Heart left ventricle (tissue), 16 donors: ENCODE measurements at regions not wholly inside any gene's neighbourhood (a gene's known extent, or its start where the extent isn't known, plus 50 kb on each side); places are given as distances from the start of the nearest gene placed in this dataset.

ENCODE experiments used
- ATAC-seq, 4 donors: fragments of 200-7000 bp; cut with Tn5 transposase; one replicate each; pipeline ENCODE4 v1.9.1; 2020 to 2022; ENCODE audit warnings: moderate library complexity in 4 of 4, mild to moderate bottlenecking in 3 of 4, moderate number of reproducible peaks in 1 of 4
- DNase-seq, 5 donors: peaks; one replicate each; pipeline ENCODE4 v3.0.0-alpha.2; 2020
- H3K27ac ChIP-seq, 12 donors: fragments of 200-600 bp; sonication (generic) in 4 of 12; one replicate each; pipeline versions ENCODE4 v1.5.0 to v1.8.0; 2016 to 2022; ENCODE audit warnings: mild to moderate bottlenecking in 2 of 12
- H3K27me3 ChIP-seq, 9 donors: fragments of 200-600 bp; sonication (generic) in 2 of 9; one replicate each; pipeline versions ENCODE4 v1.5.1 to v1.8.0; 2016 to 2022; ENCODE audit warnings: mild to moderate bottlenecking in 3 of 9
- H3K36me3 ChIP-seq, 9 donors: fragments of 200-600 bp; sonication (generic) in 2 of 9; one replicate each; pipeline versions ENCODE4 v1.5.0 to v1.8.0; 2018 to 2022; ENCODE audit warnings: mild to moderate bottlenecking in 2 of 9
- H3K4me1 ChIP-seq, 12 donors: fragments of 200-600 bp; sonication (generic) in 4 of 12; one replicate each; pipeline versions ENCODE4 v1.5.0 to v1.8.0; 2016 to 2022; ENCODE audit warnings: mild to moderate bottlenecking in 3 of 12
- H3K4me3 ChIP-seq, 12 donors: fragments of 200-600 bp; sonication (generic) in 4 of 12; one replicate each; pipeline versions ENCODE4 v1.5.0 to v1.8.0; 2017 to 2022; ENCODE audit warnings: mild to moderate bottlenecking in 9 of 12, moderate library complexity in 4 of 12
- H3K9me3 ChIP-seq, 12 donors: fragments of 200-600 bp; sonication (generic) in 4 of 12; one replicate each; pipeline versions ENCODE4 v1.5.0 to v1.8.0; 2016 to 2022; ENCODE audit warnings: mild to moderate bottlenecking in 1 of 12
- POLR2A ChIP-seq, 2 donors: fragments of 450-650 bp; IDR thresholded peaks; one replicate each; pipeline ENCODE4 v1.6.1; 2017; ENCODE audit warnings: antibody characterized with exemption in 2 of 2, mild to moderate bottlenecking in 2 of 2, moderate library complexity in 2 of 2
- WGBS, 4 donors: extraction: QIAGEN DNeasy Blood & Tissue Kit in 2 of 4; methylation state at CpG; one replicate each; pipeline versions ENCODE4 v1.1.5 to v1.1.7; 2013 to 2018; 5-methylcytosine and 5-hydroxymethylcytosine counted together
- intact Hi-C, 10 donors: fragments of 100-400 bp; cut with DNase I; formaldehyde crosslinking; loops; one replicate each; pipeline versions ENCODE4 v1.11.1 to v1.14.2; 2022
- TF ChIP-seq, protein P1 (sequence below), 12 donors: fragments of 200-600 bp; sonication (generic) in 4 of 12; IDR thresholded peaks; one replicate each; pipeline versions ENCODE4 v1.5.0 to v1.8.0; 2018 to 2022; ENCODE audit warnings: antibody characterized with exemption in 12 of 12, mild to moderate bottlenecking in 5 of 12
- donor health status: ischemic (EF 13 %, LVEDD 7.1; RV severe dilation, severe dysfunction).
- donor health status: healthy with polysubstance abuse.
- donor health status: DM: no; HTN: yes; CAD: no.
- donor health status: DM: no; HTN: no; CAD: no.
- donor health status: ischemic (EF 25% LVEDD 6.9; RV normal size, moderate dysfunction).
- donor health status: ischemic (EF 25% LVEDD 5.7; RV mildly dilated, moderate dysfunction).
- donor health status: healthy.
- donor health status: DM: yes; HTN: yes; CAD: no.
- donor health status: ischemic (EF 35%, LVEDD 5.7; RV mildly dilated, moderate dysfunction).
- donor health status: nonischemic (EF 11% LVEDD 7.7; RV severe dilation, severe dysfunction).
- donor health status: DM: yes; HTN: yes; CAD: no.
- donor health status: PGD.
- donor health status: ischemic (EF 29% LVEDD 5.4; RV normal size, mild dysfunction).
- donor health status: nonischemic (EF 23%, LVEDD 6.1; RV moderate dilation, normal function).

DNA sequence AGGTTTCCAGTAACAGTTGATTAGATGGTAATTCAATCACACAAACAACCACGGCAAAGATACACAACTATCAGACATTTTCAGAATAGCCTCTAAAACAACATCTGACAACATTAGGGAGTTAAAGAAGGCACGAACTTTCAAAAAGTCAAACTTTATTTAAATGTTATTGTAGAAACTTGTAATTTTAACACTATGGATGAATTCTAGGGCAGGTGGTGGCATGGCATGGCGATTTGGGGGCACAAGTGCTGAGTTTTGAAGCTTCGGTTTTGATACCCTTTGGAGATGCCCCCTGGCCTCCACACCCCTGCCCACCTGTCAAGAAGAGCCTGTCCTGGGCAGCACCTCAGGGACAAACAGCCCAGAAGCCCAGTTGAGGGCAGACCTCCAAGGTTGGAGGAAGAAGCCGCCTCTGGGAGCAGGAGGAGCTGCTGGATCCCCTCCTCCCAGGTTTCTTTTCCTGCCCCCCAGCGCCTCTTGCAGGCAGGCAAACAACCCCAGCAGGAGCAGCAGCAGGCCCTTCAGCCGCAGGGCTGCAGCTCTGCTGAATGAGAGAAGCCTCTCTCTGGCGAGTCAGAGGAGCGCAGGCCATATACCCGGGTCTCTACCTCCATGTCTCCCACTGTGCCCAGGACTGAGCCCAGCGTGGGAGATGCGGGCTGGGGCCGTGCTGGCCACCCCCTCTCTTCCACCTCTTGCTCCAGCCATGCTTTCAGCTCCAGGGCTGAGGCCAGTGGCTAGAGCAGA is 102.1 kb upstream of the IGLL5 start:
- WGBS, 4 donors = 65 to 73% (median 69%) methylated on average over 13 of the region's 13 CpGs
- H3K36me3 ChIP-seq = no peaks in the 10 kb centered on the region
- ATAC-seq (no peak), DNase-seq (no peak)
- TF ChIP-seq, protein P1, sequence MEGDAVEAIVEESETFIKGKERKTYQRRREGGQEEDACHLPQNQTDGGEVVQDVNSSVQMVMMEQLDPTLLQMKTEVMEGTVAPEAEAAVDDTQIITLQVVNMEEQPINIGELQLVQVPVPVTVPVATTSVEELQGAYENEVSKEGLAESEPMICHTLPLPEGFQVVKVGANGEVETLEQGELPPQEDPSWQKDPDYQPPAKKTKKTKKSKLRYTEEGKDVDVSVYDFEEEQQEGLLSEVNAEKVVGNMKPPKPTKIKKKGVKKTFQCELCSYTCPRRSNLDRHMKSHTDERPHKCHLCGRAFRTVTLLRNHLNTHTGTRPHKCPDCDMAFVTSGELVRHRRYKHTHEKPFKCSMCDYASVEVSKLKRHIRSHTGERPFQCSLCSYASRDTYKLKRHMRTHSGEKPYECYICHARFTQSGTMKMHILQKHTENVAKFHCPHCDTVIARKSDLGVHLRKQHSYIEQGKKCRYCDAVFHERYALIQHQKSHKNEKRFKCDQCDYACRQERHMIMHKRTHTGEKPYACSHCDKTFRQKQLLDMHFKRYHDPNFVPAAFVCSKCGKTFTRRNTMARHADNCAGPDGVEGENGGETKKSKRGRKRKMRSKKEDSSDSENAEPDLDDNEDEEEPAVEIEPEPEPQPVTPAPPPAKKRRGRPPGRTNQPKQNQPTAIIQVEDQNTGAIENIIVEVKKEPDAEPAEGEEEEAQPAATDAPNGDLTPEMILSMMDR (IDR thresholded peaks at IDR 0.05) = no peak
- TF ChIP-seq POLR2A (IDR thresholded peaks at IDR 0.05) = no peak
- intact Hi-C loops = loop anchor here in 3 of 10 donors (10.0 kb wide), 3 partner anchors 99 to 169 kb away; partner anchors contain the start of gene IGLL5 (in 2 of the 3)
- H3K27me3 ChIP-seq = peaks cover 0 to 35% (median 7%) of the 10 kb centered on the region in 9 donors
- H3K4me1 ChIP-seq = peaks cover 0 to 8% (median 0%) of the 10 kb centered on the region in 12 donors
- no peak overlapping the region for H3K27ac ChIP-seq
- no peaks in the 10 kb centered on the region for H3K9me3 ChIP-seq
- no peak overlapping the region for H3K4me3 ChIP-seq

DNA sequence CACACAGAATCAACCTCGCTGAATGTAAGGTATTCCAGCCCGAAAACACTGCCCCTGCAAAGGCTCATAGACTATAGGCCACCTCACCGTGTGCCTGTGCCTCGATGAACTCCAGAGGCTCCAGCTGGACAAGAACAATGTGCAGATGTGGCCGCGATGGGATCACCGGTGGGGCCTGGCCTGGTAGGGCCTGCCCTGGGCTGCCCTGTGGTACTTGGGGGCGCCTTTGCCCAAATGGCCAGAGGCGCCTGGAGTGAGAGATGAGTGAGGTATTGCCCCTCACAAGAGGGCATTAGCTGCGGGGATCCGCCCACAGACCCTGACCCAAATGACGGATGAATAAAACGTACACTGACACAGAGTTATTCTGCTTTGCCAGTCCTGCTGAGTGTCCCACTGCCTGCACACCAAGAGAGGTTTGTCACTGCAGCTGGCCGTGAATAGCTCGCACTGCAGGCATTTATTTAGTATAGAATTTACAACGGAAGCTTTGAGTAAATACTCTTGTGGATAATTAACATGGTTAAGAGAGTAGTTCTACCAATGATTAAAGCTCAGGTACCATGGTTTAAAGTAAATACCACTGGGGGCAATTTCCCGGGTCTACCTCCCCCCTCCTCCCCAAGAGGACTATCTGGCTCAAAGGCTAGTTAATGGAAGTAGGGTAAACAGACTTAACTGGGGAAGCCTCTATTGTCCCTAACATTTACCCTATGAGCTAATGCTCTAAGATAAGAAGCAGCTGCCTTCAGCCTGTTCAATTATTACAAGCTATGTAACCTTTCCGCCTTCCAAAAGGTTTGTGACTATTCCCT is 101.1 kb upstream of the IGLL5 start:
- Histone ChIP-seq H3K9me3 (no peaks in the 10 kb centered on the region), H3K27ac (no peak overlapping the region), H3K27me3 (peaks cover 0 to 35% (median 7%) of the 10 kb centered on the region in 9 donors), H3K4me1 (peaks cover 0 to 8% (median 0%) of the 10 kb centered on the region in 12 donors), H3K4me3 (no peak overlapping the region), H3K36me3 (no peaks in the 10 kb centered on the region)
- no peak for TF ChIP-seq POLR2A (IDR thresholded peaks at IDR 0.05)
- TF ChIP-seq, protein P1 (IDR thresholded peaks at IDR 0.05) = no peak
- WGBS, 4 donors = 76 to 89% (median 79%) methylated on average over 16 to 18 of the region's 18 CpGs
- intact Hi-C loops = loop anchor here in 3 of 10 donors (10.0 kb wide), 3 partner anchors 98 to 168 kb away; partner anchors contain the start of gene IGLL5 (in 2 of the 3)
- DNase-seq (no peak), ATAC-seq (no peak)

DNA sequence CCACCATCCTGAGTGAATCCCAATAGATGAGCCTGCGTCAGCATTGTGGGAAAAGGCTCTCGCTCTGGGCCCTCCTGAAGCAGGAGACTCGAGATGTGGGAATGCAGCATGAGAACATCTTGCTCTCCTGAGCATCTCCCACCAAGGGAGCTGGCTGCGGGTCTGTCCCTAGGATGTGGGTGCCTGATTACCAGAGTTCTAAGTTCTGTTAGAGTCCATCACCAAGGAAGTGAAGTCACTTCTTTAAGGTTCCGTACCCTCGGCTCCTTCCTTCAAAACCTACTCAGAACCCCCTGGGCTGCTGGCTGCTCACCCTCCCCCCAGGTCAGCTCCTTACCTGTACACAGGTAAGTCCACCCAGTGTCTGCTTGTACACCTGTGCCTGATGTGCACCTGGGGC is 100.5 kb upstream of the IGLL5 start:
- no peak overlapping the region for H3K27ac ChIP-seq
- intact Hi-C loops = loop anchor here in 3 of 10 donors (10.0 kb wide), 3 partner anchors 98 to 168 kb away; partner anchors contain the start of gene IGLL5 (in 2 of the 3)
- TF ChIP-seq, protein P1 (IDR thresholded peaks at IDR 0.05) = no peak
- no peak for TF ChIP-seq POLR2A (IDR thresholded peaks at IDR 0.05)
- WGBS, 4 donors = 89 to 95% (median 92%) methylated on average over 6 of the region's 6 CpGs
- no peaks in the 10 kb centered on the region for H3K9me3 ChIP-seq
- peaks cover 0 to 8% (median 0%) of the 10 kb centered on the region in 12 donors for H3K4me1 ChIP-seq
- H3K27me3 ChIP-seq = peaks cover 0 to 35% (median 7%) of the 10 kb centered on the region in 9 donors
- DNase-seq (no peak), ATAC-seq (no peak)
- H3K36me3 ChIP-seq = no peaks in the 10 kb centered on the region
- H3K4me3 ChIP-seq = no peak overlapping the region
